SK-N-SH (cell line): ENCODE measurements at regions not wholly inside any gene's neighbourhood (a gene's known extent, or its start where the extent isn't known, plus 50 kb on each side); places are given as distances from the start of the nearest gene placed in this dataset.

Experiments used
- CTCF ChIA-PET: fragments of 300-600, 350-600 bp; formaldehyde crosslinking; extraction: SDS; loops from one replicate; lab custom pipeline; 2021; lab: Yijun Ruan, JAX
- POLR2A ChIA-PET: fragments of 350-600 bp; sonication (Branson Sonifier 250); formaldehyde crosslinking; extraction: SDS; loops from one replicate; lab custom pipeline; 2020; ENCODE audit warnings: antibody characterized with exemption, inconsistent platforms; lab: Yijun Ruan, JAX
- DNase-seq: peaks from one replicate; pipeline ENCODE4 v3.0.0; 2012
- H2AFZ ChIP-seq: fragments of 200-600 bp; sonication (generic); 2 replicates; pipeline ENCODE4 v1.8.1; 2016; ENCODE audit warnings: antibody characterized with exemption, mild to moderate bottlenecking, low read depth
- H3F3A ChIP-seq: fragments of 200-600 bp; sonication (generic); replicated peaks from 2 replicates; pipeline ENCODE3; 2016; ENCODE audit warnings: antibody characterized with exemption, mild to moderate bottlenecking; ENCODE audit not compliant: insufficient read depth
- H3K27ac ChIP-seq, 2 experiments: fragments of 200-500 bp in 1 of 2; fragments of 200-600 bp in 1 of 2; sonication (Bioruptor generic) in 1 of 2; sonication (generic), shearing (Covaris generic) in 1 of 2; 2 replicates each; pipeline versions ENCODE4 v1.5.1 to v1.6.1; 2014 to 2016; ENCODE audit warnings: low read depth in 2 of 2, inconsistent platforms in 1 of 2, low read length in 1 of 2, mild to moderate bottlenecking in 1 of 2, mixed read lengths in 1 of 2
- H3K27me3 ChIP-seq: fragments of 200-600 bp; sonication (generic), shearing (Covaris generic); 2 replicates; pipeline ENCODE4 v1.6.1; 2016; ENCODE audit warnings: mixed run types; ENCODE audit not compliant: insufficient read depth
- H3K36me3 ChIP-seq, 2 experiments: fragments of 200-500 bp in 1 of 2; fragments of 200-600 bp in 1 of 2; sonication (Bioruptor generic) in 1 of 2; sonication (generic) in 1 of 2; replicated peaks in 1 of 2; 2 replicates each; pipeline versions ENCODE3 to v1.5.1; 2014 to 2016; ENCODE audit warnings: low read length in 1 of 2, mild to moderate bottlenecking in 1 of 2; ENCODE audit not compliant: insufficient read depth in 2 of 2, control insufficient read depth in 1 of 2
- H3K4me1 ChIP-seq, 2 experiments: fragments of 200-500 bp in 1 of 2; fragments of 200-600 bp in 1 of 2; sonication (Bioruptor generic) in 1 of 2; sonication (generic), shearing (Covaris generic) in 1 of 2; 2 replicates each; pipeline versions ENCODE4 v1.5.1 to v1.6.1; 2014 to 2016; ENCODE audit warnings: low read depth in 1 of 2, low read length in 1 of 2, mixed run types in 1 of 2; ENCODE audit not compliant: insufficient read depth in 2 of 2, control insufficient read depth in 1 of 2
- H3K4me2 ChIP-seq: fragments of 200-600 bp; sonication (generic), shearing (Covaris generic); 2 replicates; pipeline ENCODE4 v1.6.1; 2017; ENCODE audit warnings: mixed run types
- H3K4me3 ChIP-seq, 2 experiments: fragments of 200-500 bp in 1 of 2; fragments of 200-600 bp in 1 of 2; sonication (Bioruptor generic) in 1 of 2; sonication (generic), shearing (Covaris generic) in 1 of 2; 2 replicates each; pipeline versions ENCODE4 v1.5.1 to v1.8.1; 2014 to 2016; ENCODE audit warnings: low read depth in 2 of 2, inconsistent platforms in 1 of 2, low read length in 1 of 2, mild to moderate bottlenecking in 1 of 2, mixed read lengths in 1 of 2, moderate library complexity in 1 of 2
- H3K79me2 ChIP-seq: fragments of 200-600 bp; sonication (generic); 2 replicates; pipeline ENCODE4 v1.8.1; 2017; ENCODE audit warnings: mild to moderate bottlenecking; ENCODE audit not compliant: insufficient read depth
- H3K9ac ChIP-seq: fragments of 200-600 bp; sonication (generic); 2 replicates; pipeline ENCODE4 v1.6.1; 2017; ENCODE audit warnings: mixed run types
- H3K9me2 ChIP-seq: fragments of 200-600 bp; sonication (generic); 2 replicates; pipeline ENCODE4 v1.6.1; 2017; ENCODE audit warnings: mixed run types
- H3K9me3 ChIP-seq: fragments of 200-600 bp; sonication (generic); 2 replicates; pipeline ENCODE4 v1.6.1; 2017; ENCODE audit warnings: mixed run types, mild to moderate bottlenecking, moderate library complexity
- H4K20me1 ChIP-seq: fragments of 200-600 bp; sonication (generic); 2 replicates; pipeline ENCODE4 v1.6.1; 2017; ENCODE audit warnings: mild to moderate bottlenecking, mixed run types; ENCODE audit not compliant: insufficient read depth
- CHD2 ChIP-seq: fragments of 150-350 bp; IDR thresholded peaks from 2 replicates; pipeline ENCODE4 v1.6.1; 2018; ENCODE audit warnings: low read length; ENCODE audit not compliant: partially characterized antibody
- ELF1 ChIP-seq: IDR thresholded peaks from 2 replicates; pipeline ENCODE4 v1.4.0; 2012
- EZH2phosphoT487 ChIP-seq: fragments of 200-600 bp; sonication (generic); IDR thresholded peaks from 2 replicates; pipeline ENCODE4 v1.6.1; 2017; ENCODE audit warnings: low read depth, mixed run types, mild to moderate bottlenecking, antibody characterized with exemption, moderate library complexity, borderline replicate concordance
- FOXM1 ChIP-seq: IDR thresholded peaks from 2 replicates; pipeline ENCODE4 v1.4.0; 2012; ENCODE audit warnings: low read depth, mild to moderate bottlenecking
- MEF2A ChIP-seq: IDR thresholded peaks from 2 replicates; pipeline ENCODE4 v1.4.0; 2012; ENCODE audit warnings: low read depth, borderline replicate concordance
- NFIC ChIP-seq: IDR thresholded peaks from 2 replicates; pipeline ENCODE4 v1.4.0; 2012; ENCODE audit warnings: borderline replicate concordance
- PBX3 ChIP-seq: IDR thresholded peaks from 2 replicates; pipeline ENCODE4; 2012
- RCOR1 ChIP-seq: fragments of 150-350 bp; IDR thresholded peaks from 2 replicates; pipeline ENCODE4 v1.6.1; 2017; ENCODE audit warnings: antibody characterized with exemption, low read length
- TAF1 ChIP-seq: IDR thresholded peaks from 2 replicates; pipeline ENCODE4 v1.6.1; 2012; ENCODE audit warnings: low read depth, mild to moderate bottlenecking, low read length, moderate library complexity, borderline replicate concordance
- TEAD4 ChIP-seq: IDR thresholded peaks from 2 replicates; pipeline ENCODE4 v1.4.0; 2012; ENCODE audit warnings: mild to moderate bottlenecking, borderline replicate concordance; ENCODE audit not compliant: insufficient read depth
- USF1 ChIP-seq: IDR thresholded peaks from 2 replicates; pipeline ENCODE4 v1.4.0; 2012; ENCODE audit warnings: low read depth, borderline replicate concordance
- WGBS: methylation state at CpG from one replicate; pipeline ENCODE4 v1.1.6; 2017; ENCODE audit warnings: low lambda C conversion rate; 5-methylcytosine and 5-hydroxymethylcytosine counted together

- TF ChIP-seq USF1: no peak
Measured at GRCh38 chr17:43337684-43338428, 60.9 kb upstream of the ARL4D start (continued).

- no peak overlapping the region for H3K4me3 ChIP-seq
- 72% methylated on average over 6 of the region's 7 CpGs for WGBS
- H3K9me2 ChIP-seq: no peaks in the 10 kb centered on the region
- H3F3A ChIP-seq: peaks cover 11% of the 10 kb centered on the region
- H3K9me3 ChIP-seq: no peaks in the 10 kb centered on the region
- no peak overlapping the region for H2AFZ ChIP-seq
- H3K36me3 ChIP-seq: no peaks in the 10 kb centered on the region
- no peak overlapping the region for H3K27ac ChIP-seq
- H3K4me1 ChIP-seq: peaks cover 5 to 6% of the 10 kb centered on the region in 2 experiments; a peak in 1 of 4 replicates
- no peak overlapping the region for H3K9ac ChIP-seq
- no peak overlapping the region for H3K4me2 ChIP-seq
- DNase-seq: no peak
- ChIA-PET CTCF (interaction anchor here (0.5 to 2.8 kb wide), 17 partner anchors 7 to 492 kb away, joined by 3 to 14 read pairs (median 4); partner anchors contain the start of gene DHX8), POLR2A (interaction anchor here (1.2 to 2.3 kb wide), 3 partner anchors 20 to 33 kb away, joined by 8 to 13 read pairs (median 8); no protein-coding TSS in a partner anchor)
- TF ChIP-seq PBX3 (no peak), NFIC (no peak), RCOR1 (no peak), USF1 (no peak), TEAD4 (no peak), EZH2phosphoT487 (no peak), TAF1 (no peak), ELF1 (no peak), CHD2 (no peak), FOXM1 (no peak), MEF2A (no peak)
- H3K79me2 ChIP-seq: no peaks in the 10 kb centered on the region
- H4K20me1 ChIP-seq: no peaks in the 10 kb centered on the region
- H3K27me3 ChIP-seq: no peaks in the 10 kb centered on the region
Measured at GRCh38 chr17:43334738-43335402, 63.9 kb upstream of the ARL4D start.
